GM12873 (cell line): ENCODE measurements at regions not wholly inside any gene's neighbourhood (a gene's known extent, or its start where the extent isn't known, plus 50 kb on each side); places are given as distances from the start of the nearest gene placed in this dataset.

ENCODE experiments used
- CTCF ChIP-seq: IDR thresholded peaks from 2 replicates; pipeline ENCODE4 v1.5.1; 2012; ENCODE audit warnings: low read depth, mild to moderate bottlenecking, moderate library complexity, low read length, control low read depth; ENCODE audit not compliant: insufficient read depth; ENCODE audit errors: missing control alignments

DNA sequence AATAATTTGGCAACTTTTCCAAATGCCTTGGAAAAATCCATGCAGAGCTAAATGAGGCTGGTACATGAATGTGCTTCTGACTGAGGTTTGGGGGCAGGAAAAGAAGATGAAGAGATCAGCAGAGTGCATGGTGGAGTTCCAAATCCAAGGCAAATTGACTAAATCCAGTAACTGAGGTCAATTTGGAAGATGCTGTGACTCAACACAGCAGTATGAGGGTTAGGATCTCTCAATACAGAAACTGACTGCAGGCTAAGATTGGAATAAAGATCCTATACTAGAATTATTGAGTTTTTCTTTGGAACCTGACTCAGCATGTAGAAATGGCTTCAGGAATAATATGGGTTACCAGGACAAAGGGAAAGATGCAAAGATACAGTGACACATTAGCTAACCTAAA, 99.3 kb upstream of the FAT3 start:
- no peak for TF ChIP-seq CTCF

- TF ChIP-seq CTCF = no peak
These were observed 101.1 kb upstream of the FAT3 start for GRCh38 chr11:92123540-92123939.

GRCh38 chr11:92122561-92122960, 102.1 kb upstream of the FAT3 start:
- TF ChIP-seq CTCF = no peak

GRCh38 chr11:92111287-92111686, 113.3 kb upstream of the FAT3 start:
- TF ChIP-seq CTCF = no peak

DNA sequence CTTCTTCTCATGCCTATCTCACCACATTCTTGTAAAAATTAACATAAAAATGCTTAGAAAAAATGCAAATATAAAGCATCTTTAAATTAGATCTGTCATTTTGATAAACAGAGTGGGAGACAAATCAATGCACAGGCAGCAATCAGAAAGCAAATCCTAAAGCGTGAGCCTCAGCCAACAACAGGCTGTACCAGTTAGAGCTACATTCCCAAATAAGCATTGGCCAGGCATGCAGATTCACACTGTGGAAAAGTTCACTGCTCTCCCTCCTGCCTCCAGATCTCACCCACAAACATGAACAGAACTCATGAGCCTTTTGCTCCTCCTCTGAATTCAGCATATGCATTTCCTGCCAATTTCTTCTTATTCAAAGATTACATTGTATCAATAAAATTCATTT, 115.2 kb upstream of the FAT3 start:
- TF ChIP-seq CTCF = no peak

DNA sequence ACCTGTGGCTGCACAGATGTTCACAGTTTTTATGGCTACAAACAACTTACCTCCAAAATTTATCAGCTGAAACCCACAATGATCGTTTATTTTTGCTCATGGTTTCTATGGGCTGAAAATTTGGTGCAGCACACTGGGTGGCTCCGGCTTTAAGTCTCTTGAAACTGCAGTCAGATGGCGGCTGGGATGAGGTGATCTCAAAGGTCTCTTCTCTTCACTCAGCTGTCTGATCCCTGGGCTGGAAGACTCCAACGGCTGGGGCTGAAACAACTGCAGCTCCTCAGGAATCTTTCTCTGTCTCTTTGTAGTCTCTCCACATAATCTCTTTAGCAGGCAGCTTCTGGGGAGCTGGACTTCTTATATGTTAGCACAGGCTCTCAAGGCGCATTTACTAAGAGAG, 117.3 kb upstream of the FAT3 start:
- TF ChIP-seq CTCF = no peak

- no peak for TF ChIP-seq CTCF
These were observed 120.3 kb upstream of the FAT3 start for GRCh38 chr11:92104349-92104748.

GRCh38 chr11:92101920-92102319, 122.7 kb upstream of the FAT3 start:
- no peak for TF ChIP-seq CTCF
